ENCODE measurements at regions not wholly inside any gene's neighbourhood (a gene's known extent, or its start where the extent isn't known, plus 50 kb on each side); places are given as distances from the start of the nearest gene placed in this dataset.

GRCh38 chr2:185578322-185578721, 160.3 kb upstream of the FSIP2 start:
- H3K9me1 ChIP-seq (replicated peaks; ENCODE audit: control insufficient read depth, extremely low read depth, insufficient read depth, low read length) = no peaks in the 10 kb centered on the region
- no TSS peak for BruUV-seq (replicated peaks)
- ChIA-PET POLR2A (no interaction called here), CTCF (interaction anchor here (1.0 kb wide), 1 partner anchor 19 kb away, joined by 3 read pairs; no protein-coding TSS in a partner anchor)
- H3K27ac ChIP-seq (ENCODE audit: insufficient read depth, low read depth, low read length) = no peak overlapping the region
- H3K9ac ChIP-seq (replicated peaks; ENCODE audit: extremely low read depth, insufficient read depth, low read length) = no peak overlapping the region
- DNase-seq (ENCODE audit: low read depth, low spot score) (no peak), FAIRE-seq (no peak)
- no peaks in the 10 kb centered on the region for H4K20me1 ChIP-seq (replicated peaks; ENCODE audit: control insufficient read depth, extremely low read depth, insufficient read depth, low read length)
- no peaks in the 10 kb centered on the region for H3K79me2 ChIP-seq (ENCODE audit: control insufficient read depth, insufficient read depth, low read length)
- H3K9me3 ChIP-seq (replicated peaks; ENCODE audit: control insufficient read depth, insufficient read depth, low read length) = no peaks in the 10 kb centered on the region
- no peaks in the 10 kb centered on the region for H3K4me1 ChIP-seq (ENCODE audit: control insufficient read depth, extremely low read depth, insufficient read depth, low read length)
- H2AFZ ChIP-seq (ENCODE audit: low read depth, low read length) = no peak overlapping the region
- H3K27me3 ChIP-seq (ENCODE audit: control insufficient read depth in 2 of 2, insufficient read depth in 2 of 2, low read length in 2 of 2) = no peaks in the 10 kb centered on the region
- no peak overlapping the region for H3K4me3 ChIP-seq (replicated peaks in 1 of 3; ENCODE audit: insufficient read depth in 1 of 3, low read depth in 1 of 3, low read length in 3 of 3)
- dilution Hi-C loops (cut with MboI; ENCODE audit: extremely low pct_ligation_motif_present, low sequenced_read_pairs) = no loop called here
- TF ChIP-seq POLR2A (IDR thresholded peaks at IDR 0.05; ENCODE audit: low read depth, low read length) = no peak
- TF ChIP-seq EZH2 (IDR thresholded peaks at IDR 0.05; ENCODE audit: borderline replicate concordance, low read depth, low read length, severe bottlenecking) = no peak
- TF ChIP-seq CTCF (IDR thresholded peaks at IDR 0.05; ENCODE audit: extremely low read depth in 1 of 2, insufficient read depth in 1 of 2, low read depth in 1 of 2, low read length in 2 of 2) = no peak
- no peak for TF ChIP-seq JUN (IDR thresholded peaks at IDR 0.05; ENCODE audit: borderline replicate concordance, insufficient read depth, insufficient read length, low read depth)
- TF ChIP-seq MYC (IDR thresholded peaks at IDR 0.05; ENCODE audit: low read depth, low read length) = no peak
- TF ChIP-seq MAX (IDR thresholded peaks at IDR 0.05; ENCODE audit: insufficient read depth, insufficient read length) = no peak
- TF ChIP-seq FOS (IDR thresholded peaks at IDR 0.05; ENCODE audit: borderline replicate concordance, insufficient read depth, low read length) = no peak
- no peak for TF ChIP-seq GATA2 (IDR thresholded peaks at IDR 0.05; ENCODE audit: insufficient read depth, insufficient read length, low read depth, low read length)
- no peak for TF ChIP-seq POLR2AphosphoS5 (IDR thresholded peaks at IDR 0.05; ENCODE audit: insufficient read depth, low read depth, low read length)
- H3K36me3 ChIP-seq (ENCODE audit: control insufficient read depth in 2 of 2, extremely low read depth in 1 of 2, insufficient read depth in 2 of 2, low read length in 2 of 2) = no peaks in the 10 kb centered on the region
- intact Hi-C loops (cut with micrococcal nuclease) = no loop called here
- H3K4me2 ChIP-seq (ENCODE audit: insufficient read depth, low read length) = no peak overlapping the region

Measured in endothelial cell of umbilical vein (primary cell).